SK-N-SH (cell line): ENCODE measurements at regions not wholly inside any gene's neighbourhood (a gene's known extent, or its start where the extent isn't known, plus 50 kb on each side); places are given as distances from the start of the nearest gene placed in this dataset.

Source experiments
- CTCF ChIA-PET: fragments of 300-600, 350-600 bp; formaldehyde crosslinking; extraction: SDS; loops from one replicate; lab custom pipeline; 2021; lab: Yijun Ruan, JAX
- POLR2A ChIA-PET: fragments of 350-600 bp; sonication (Branson Sonifier 250); formaldehyde crosslinking; extraction: SDS; loops from one replicate; lab custom pipeline; 2020; ENCODE audit warnings: antibody characterized with exemption, inconsistent platforms; lab: Yijun Ruan, JAX
- DNase-seq: peaks from one replicate; pipeline ENCODE4 v3.0.0; 2012
- H2AFZ ChIP-seq: fragments of 200-600 bp; sonication (generic); 2 replicates; pipeline ENCODE4 v1.8.1; 2016; ENCODE audit warnings: antibody characterized with exemption, mild to moderate bottlenecking, low read depth
- H3F3A ChIP-seq: fragments of 200-600 bp; sonication (generic); replicated peaks from 2 replicates; pipeline ENCODE3; 2016; ENCODE audit warnings: antibody characterized with exemption, mild to moderate bottlenecking; ENCODE audit not compliant: insufficient read depth
- H3K27ac ChIP-seq, 2 experiments: fragments of 200-500 bp in 1 of 2; fragments of 200-600 bp in 1 of 2; sonication (Bioruptor generic) in 1 of 2; sonication (generic), shearing (Covaris generic) in 1 of 2; 2 replicates each; pipeline versions ENCODE4 v1.5.1 to v1.6.1; 2014 to 2016; ENCODE audit warnings: low read depth in 2 of 2, inconsistent platforms in 1 of 2, low read length in 1 of 2, mild to moderate bottlenecking in 1 of 2, mixed read lengths in 1 of 2
- H3K27me3 ChIP-seq: fragments of 200-600 bp; sonication (generic), shearing (Covaris generic); 2 replicates; pipeline ENCODE4 v1.6.1; 2016; ENCODE audit warnings: mixed run types; ENCODE audit not compliant: insufficient read depth
- H3K36me3 ChIP-seq, 2 experiments: fragments of 200-500 bp in 1 of 2; fragments of 200-600 bp in 1 of 2; sonication (Bioruptor generic) in 1 of 2; sonication (generic) in 1 of 2; replicated peaks in 1 of 2; 2 replicates each; pipeline versions ENCODE3 to v1.5.1; 2014 to 2016; ENCODE audit warnings: low read length in 1 of 2, mild to moderate bottlenecking in 1 of 2; ENCODE audit not compliant: insufficient read depth in 2 of 2, control insufficient read depth in 1 of 2
- H3K4me1 ChIP-seq, 2 experiments: fragments of 200-500 bp in 1 of 2; fragments of 200-600 bp in 1 of 2; sonication (Bioruptor generic) in 1 of 2; sonication (generic), shearing (Covaris generic) in 1 of 2; 2 replicates each; pipeline versions ENCODE4 v1.5.1 to v1.6.1; 2014 to 2016; ENCODE audit warnings: low read depth in 1 of 2, low read length in 1 of 2, mixed run types in 1 of 2; ENCODE audit not compliant: insufficient read depth in 2 of 2, control insufficient read depth in 1 of 2
- H3K4me2 ChIP-seq: fragments of 200-600 bp; sonication (generic), shearing (Covaris generic); 2 replicates; pipeline ENCODE4 v1.6.1; 2017; ENCODE audit warnings: mixed run types
- H3K4me3 ChIP-seq, 2 experiments: fragments of 200-500 bp in 1 of 2; fragments of 200-600 bp in 1 of 2; sonication (Bioruptor generic) in 1 of 2; sonication (generic), shearing (Covaris generic) in 1 of 2; 2 replicates each; pipeline versions ENCODE4 v1.5.1 to v1.8.1; 2014 to 2016; ENCODE audit warnings: low read depth in 2 of 2, inconsistent platforms in 1 of 2, low read length in 1 of 2, mild to moderate bottlenecking in 1 of 2, mixed read lengths in 1 of 2, moderate library complexity in 1 of 2
- H3K79me2 ChIP-seq: fragments of 200-600 bp; sonication (generic); 2 replicates; pipeline ENCODE4 v1.8.1; 2017; ENCODE audit warnings: mild to moderate bottlenecking; ENCODE audit not compliant: insufficient read depth
- H3K9ac ChIP-seq: fragments of 200-600 bp; sonication (generic); 2 replicates; pipeline ENCODE4 v1.6.1; 2017; ENCODE audit warnings: mixed run types
- H3K9me2 ChIP-seq: fragments of 200-600 bp; sonication (generic); 2 replicates; pipeline ENCODE4 v1.6.1; 2017; ENCODE audit warnings: mixed run types
- H3K9me3 ChIP-seq: fragments of 200-600 bp; sonication (generic); 2 replicates; pipeline ENCODE4 v1.6.1; 2017; ENCODE audit warnings: mixed run types, mild to moderate bottlenecking, moderate library complexity
- H4K20me1 ChIP-seq: fragments of 200-600 bp; sonication (generic); 2 replicates; pipeline ENCODE4 v1.6.1; 2017; ENCODE audit warnings: mild to moderate bottlenecking, mixed run types; ENCODE audit not compliant: insufficient read depth
- CHD2 ChIP-seq: fragments of 150-350 bp; IDR thresholded peaks from 2 replicates; pipeline ENCODE4 v1.6.1; 2018; ENCODE audit warnings: low read length; ENCODE audit not compliant: partially characterized antibody
- ELF1 ChIP-seq: IDR thresholded peaks from 2 replicates; pipeline ENCODE4 v1.4.0; 2012
- EP300 ChIP-seq, 2 experiments: IDR thresholded peaks; 2 replicates each; pipeline versions ENCODE4 v1.4.0 to v1.6.1; 2012; ENCODE audit warnings: borderline replicate concordance in 1 of 2, low read depth in 1 of 2, low read length in 1 of 2
- EZH2phosphoT487 ChIP-seq: fragments of 200-600 bp; sonication (generic); IDR thresholded peaks from 2 replicates; pipeline ENCODE4 v1.6.1; 2017; ENCODE audit warnings: low read depth, mixed run types, mild to moderate bottlenecking, antibody characterized with exemption, moderate library complexity, borderline replicate concordance
- FOSL2 ChIP-seq: IDR thresholded peaks from 2 replicates; pipeline ENCODE4 v1.4.0; 2012; ENCODE audit warnings: low read depth, mild to moderate bottlenecking, moderate library complexity, borderline replicate concordance
- GABPA ChIP-seq: IDR thresholded peaks from 2 replicates; pipeline ENCODE4 v1.4.0; 2012; ENCODE audit warnings: low read depth, mild to moderate bottlenecking
- JUND ChIP-seq: IDR thresholded peaks from 2 replicates; pipeline ENCODE4 v1.4.0; 2012
- NFIC ChIP-seq: IDR thresholded peaks from 2 replicates; pipeline ENCODE4 v1.4.0; 2012; ENCODE audit warnings: borderline replicate concordance
- PBX3 ChIP-seq: IDR thresholded peaks from 2 replicates; pipeline ENCODE4; 2012
- POLR2AphosphoS5 ChIP-seq: IDR thresholded peaks from 2 replicates; pipeline ENCODE4 v1.6.1; 2012; ENCODE audit warnings: low read depth, low read length
- RAD21 ChIP-seq: IDR thresholded peaks from 2 replicates; pipeline ENCODE4 v1.6.1; 2012; ENCODE audit warnings: mild to moderate bottlenecking, low read length
- RCOR1 ChIP-seq: fragments of 150-350 bp; IDR thresholded peaks from 2 replicates; pipeline ENCODE4 v1.6.1; 2017; ENCODE audit warnings: antibody characterized with exemption, low read length
- RXRA ChIP-seq: IDR thresholded peaks from 2 replicates; pipeline ENCODE4 v1.4.0; 2012; ENCODE audit warnings: low read depth, mild to moderate bottlenecking, borderline replicate concordance
- SMC3 ChIP-seq: IDR thresholded peaks from 2 replicates; pipeline ENCODE4 v1.6.1; 2012; ENCODE audit warnings: low read depth, low read length, improper control_type of control experiment
- TAF1 ChIP-seq: IDR thresholded peaks from 2 replicates; pipeline ENCODE4 v1.6.1; 2012; ENCODE audit warnings: low read depth, mild to moderate bottlenecking, low read length, moderate library complexity, borderline replicate concordance
- TCF12 ChIP-seq: IDR thresholded peaks from 2 replicates; pipeline ENCODE4 v1.4.0; 2012
- USF1 ChIP-seq: IDR thresholded peaks from 2 replicates; pipeline ENCODE4 v1.4.0; 2012; ENCODE audit warnings: low read depth, borderline replicate concordance
- YY1 ChIP-seq: IDR thresholded peaks from 2 replicates; pipeline ENCODE4 v1.4.0; 2012; ENCODE audit warnings: low read depth, mild to moderate bottlenecking
- WGBS: methylation state at CpG from one replicate; pipeline ENCODE4 v1.1.6; 2017; ENCODE audit warnings: low lambda C conversion rate; 5-methylcytosine and 5-hydroxymethylcytosine counted together
- TF ChIP-seq, protein P1 (sequence below): fragments of 150-350 bp; IDR thresholded peaks from 2 replicates; pipeline ENCODE4 v1.6.1; 2017; ENCODE audit warnings: antibody characterized with exemption, low read length, low read depth, borderline replicate concordance
- TF ChIP-seq, protein P2 (sequence below): fragments of 200-600 bp; sonication (generic); IDR thresholded peaks from 2 replicates; pipeline ENCODE4 v1.6.1; 2017; ENCODE audit warnings: antibody characterized with exemption, mild to moderate bottlenecking, moderate library complexity

DNA sequence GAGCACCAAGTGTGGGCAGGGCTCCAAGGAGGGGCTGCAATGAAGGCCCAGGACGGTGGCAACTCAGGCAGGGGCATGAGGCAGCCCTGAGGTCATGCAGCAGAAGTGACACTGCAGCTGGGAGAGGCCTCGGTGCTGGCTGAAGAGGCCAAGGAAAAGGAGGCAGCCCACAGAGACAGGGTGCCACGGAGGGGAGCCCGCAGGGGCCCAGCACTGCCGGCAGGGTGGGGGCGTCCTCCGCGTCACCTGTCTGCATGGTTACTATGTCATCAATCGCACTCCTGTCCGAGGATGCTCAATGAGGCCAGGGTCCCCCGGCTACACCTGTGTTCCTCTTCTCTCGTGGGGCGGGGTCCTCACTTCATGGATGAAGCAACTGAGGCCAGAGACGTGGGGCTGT is 123.1 kb downstream of the TUBA3C start:
- CTCF ChIA-PET = no interaction called here
- 0% methylated on average over 1 of the region's 14 CpGs for WGBS
- POLR2A ChIA-PET = no interaction called here

GRCh38 chr13:19057588-19058340 is 123.9 kb downstream of the TUBA3C start:
- no peaks in the 10 kb centered on the region for H3K36me3 ChIP-seq
- H3K9me3 ChIP-seq = no peaks in the 10 kb centered on the region
- CTCF ChIA-PET = no interaction called here
- POLR2A ChIA-PET = no interaction called here
- H3K4me3 ChIP-seq = no peak overlapping the region
- H3K4me1 ChIP-seq = no peaks in the 10 kb centered on the region
- H3K9ac ChIP-seq = no peak overlapping the region
- H3K9me2 ChIP-seq = no peaks in the 10 kb centered on the region
- no peak overlapping the region for H3K27ac ChIP-seq
- no peaks in the 10 kb centered on the region for H3K79me2 ChIP-seq
- DNase-seq = no peak
- no peaks in the 10 kb centered on the region for H3F3A ChIP-seq
- no peaks in the 10 kb centered on the region for H4K20me1 ChIP-seq
- 6% methylated on average over 8 of the region's 10 CpGs for WGBS
- H3K4me2 ChIP-seq = no peak overlapping the region
- TF ChIP-seq RXRA = no peak
- no peak for TF ChIP-seq RCOR1
- no peak for TF ChIP-seq SMC3
- TF ChIP-seq, protein P1, sequence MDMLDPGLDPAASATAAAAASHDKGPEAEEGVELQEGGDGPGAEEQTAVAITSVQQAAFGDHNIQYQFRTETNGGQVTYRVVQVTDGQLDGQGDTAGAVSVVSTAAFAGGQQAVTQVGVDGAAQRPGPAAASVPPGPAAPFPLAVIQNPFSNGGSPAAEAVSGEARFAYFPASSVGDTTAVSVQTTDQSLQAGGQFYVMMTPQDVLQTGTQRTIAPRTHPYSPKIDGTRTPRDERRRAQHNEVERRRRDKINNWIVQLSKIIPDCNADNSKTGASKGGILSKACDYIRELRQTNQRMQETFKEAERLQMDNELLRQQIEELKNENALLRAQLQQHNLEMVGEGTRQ = no peak
- no peak for TF ChIP-seq POLR2AphosphoS5
- TF ChIP-seq PBX3 = no peak
- TF ChIP-seq EP300 (IDR thresholded peaks at IDR 0.05; ENCODE audit: borderline replicate concordance in 1 of 2, low read depth in 1 of 2, low read length in 1 of 2) = no peak
- TF ChIP-seq USF1 = no peak
- no peak for TF ChIP-seq RAD21
- TF ChIP-seq ELF1 = no peak
- TF ChIP-seq TAF1 = no peak
- no peak for TF ChIP-seq JUND
- no peak for TF ChIP-seq YY1
- TF ChIP-seq EZH2phosphoT487 = no peak
- TF ChIP-seq CHD2 = no peak
- no peak for TF ChIP-seq GABPA
- TF ChIP-seq, all 33 proteins: peak for 0
- Histone ChIP-seq H2AFZ (no peak overlapping the region), H3K27me3 (peaks cover 7% of the 10 kb centered on the region)

More for the DNA sequence above, 123.1 kb downstream of the TUBA3C start:
- Histone ChIP-seq H3K27ac (no peak overlapping the region), H3K79me2 (no peaks in the 10 kb centered on the region), H3K36me3 (no peaks in the 10 kb centered on the region), H3K9me3 (no peaks in the 10 kb centered on the region), H2AFZ (no peak overlapping the region), H3K4me1 (no peaks in the 10 kb centered on the region), H3K4me3 (no peak overlapping the region), H3K27me3 (peaks cover 7% of the 10 kb centered on the region), H3K9me2 (no peaks in the 10 kb centered on the region)
- no peak for TF ChIP-seq CHD2
- TF ChIP-seq, protein P2, sequence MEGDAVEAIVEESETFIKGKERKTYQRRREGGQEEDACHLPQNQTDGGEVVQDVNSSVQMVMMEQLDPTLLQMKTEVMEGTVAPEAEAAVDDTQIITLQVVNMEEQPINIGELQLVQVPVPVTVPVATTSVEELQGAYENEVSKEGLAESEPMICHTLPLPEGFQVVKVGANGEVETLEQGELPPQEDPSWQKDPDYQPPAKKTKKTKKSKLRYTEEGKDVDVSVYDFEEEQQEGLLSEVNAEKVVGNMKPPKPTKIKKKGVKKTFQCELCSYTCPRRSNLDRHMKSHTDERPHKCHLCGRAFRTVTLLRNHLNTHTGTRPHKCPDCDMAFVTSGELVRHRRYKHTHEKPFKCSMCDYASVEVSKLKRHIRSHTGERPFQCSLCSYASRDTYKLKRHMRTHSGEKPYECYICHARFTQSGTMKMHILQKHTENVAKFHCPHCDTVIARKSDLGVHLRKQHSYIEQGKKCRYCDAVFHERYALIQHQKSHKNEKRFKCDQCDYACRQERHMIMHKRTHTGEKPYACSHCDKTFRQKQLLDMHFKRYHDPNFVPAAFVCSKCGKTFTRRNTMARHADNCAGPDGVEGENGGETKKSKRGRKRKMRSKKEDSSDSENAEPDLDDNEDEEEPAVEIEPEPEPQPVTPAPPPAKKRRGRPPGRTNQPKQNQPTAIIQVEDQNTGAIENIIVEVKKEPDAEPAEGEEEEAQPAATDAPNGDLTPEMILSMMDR = no peak
- TF ChIP-seq NFIC = no peak
- TF ChIP-seq RCOR1 = no peak
- TF ChIP-seq, protein P1 = no peak
- no peak for TF ChIP-seq FOSL2
- TF ChIP-seq TCF12 = no peak
- TF ChIP-seq, all 33 proteins: peak for 0
- Histone ChIP-seq H3F3A (no peaks in the 10 kb centered on the region), H4K20me1 (no peaks in the 10 kb centered on the region), H3K4me2 (no peak overlapping the region), H3K9ac (no peak overlapping the region)
- DNase-seq = no peak
